ENCODE measurements at regions not wholly inside any gene's neighbourhood (a gene's known extent, or its start where the extent isn't known, plus 50 kb on each side); places are given as distances from the start of the nearest gene placed in this dataset.
"Not testable (repeated sequence)": the region's sequence is repeated elsewhere in the genome, so short reads cannot be mapped to it uniquely, and the experiment has no call there.

DNA sequence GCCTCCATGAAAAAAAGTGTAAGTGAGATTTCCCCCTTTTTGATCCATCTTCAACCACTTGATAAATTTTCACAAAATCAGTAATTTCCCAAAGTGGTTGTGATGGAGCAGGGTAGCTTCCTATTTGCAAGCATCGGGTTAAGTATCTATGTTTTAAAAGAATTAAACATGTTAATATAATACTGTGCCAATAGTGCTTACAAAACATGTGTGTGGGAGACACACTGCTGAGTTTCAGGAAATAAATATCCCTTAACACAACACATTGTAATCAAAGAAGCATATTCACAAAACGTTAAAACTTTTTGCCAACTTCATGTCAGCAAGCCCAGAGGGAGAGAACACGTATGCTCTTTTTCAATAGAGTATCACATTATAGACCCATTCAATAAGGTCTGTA, 526.9 kb downstream of the TTLL7 start:
- in situ Hi-C loops (cut with MboI; ENCODE audit: low sequenced_read_pairs); H2BK120ac ChIP-seq (ENCODE audit: low read depth, low read length); H3K4me3 ChIP-seq (ENCODE audit: insufficient read depth, low read depth, low read length); ATAC-seq (ENCODE audit: low read depth); H3K27me3 ChIP-seq (ENCODE audit: control insufficient read depth, insufficient read depth, low read length); H3K4me2 ChIP-seq (ENCODE audit: low read depth, low read length); H3K36me3 ChIP-seq (ENCODE audit: control insufficient read depth, insufficient read depth, low read length); H3K79me1 ChIP-seq (ENCODE audit: low read depth in 1 of 2, low read length in 2 of 2); H3K4me1 ChIP-seq (ENCODE audit: control insufficient read depth, insufficient read depth, low read length); H3K18ac ChIP-seq (ENCODE audit: low read depth, low read length); H2AFZ ChIP-seq (replicated peaks; ENCODE audit: low read length, poor library complexity); intact Hi-C loops (cut with micrococcal nuclease); H3K14ac ChIP-seq (replicated peaks; ENCODE audit: low read depth, low read length); BruUV-seq (replicated peaks); CTCF ChIA-PET; H4K91ac ChIP-seq (ENCODE audit: insufficient read depth, low read depth, low read length); H3K23ac ChIP-seq (ENCODE audit: low read depth, low read length); H4K5ac ChIP-seq (ENCODE audit: low read depth, low read length); H3K56ac ChIP-seq (ENCODE audit: extremely low read depth, insufficient read depth, low read length); H2BK15ac ChIP-seq (ENCODE audit: low read depth, low read length); dilution Hi-C loops (cut with HindIII; ENCODE audit: low sequenced_read_pairs, unreplicated experiment); H2BK5ac ChIP-seq (ENCODE audit: low read depth, low read length, poor library complexity, severe bottlenecking); POLR2A ChIA-PET (ENCODE audit: unreplicated experiment); H3K27ac ChIP-seq (ENCODE audit: insufficient read depth, low read length); H4K8ac ChIP-seq (ENCODE audit: low read depth in 2 of 2, low read length in 2 of 2); H2BK20ac ChIP-seq (ENCODE audit: low read depth, low read length); H2AK9ac ChIP-seq (replicated peaks; ENCODE audit: low read depth, low read length, poor library complexity); H2AK5ac ChIP-seq (ENCODE audit: low read depth, low read length); H3K9me1 ChIP-seq (ENCODE audit: insufficient read depth, low read length); H4K20me1 ChIP-seq (ENCODE audit: insufficient read depth, low read length); H3K9me3 ChIP-seq (ENCODE audit: control insufficient read depth, insufficient read depth, low read length); H3K4ac ChIP-seq (ENCODE audit: low read depth, low read length); H3K9ac ChIP-seq (ENCODE audit: low read depth, low read length); DNase-seq: not testable (repeated sequence)
- no CpG with 5 or more reads among the region's 3 CpGs for WGBS, 2 experiments (ENCODE audit: extremely low coverage in 2 of 2, insufficient read length in 1 of 2)

DNA sequence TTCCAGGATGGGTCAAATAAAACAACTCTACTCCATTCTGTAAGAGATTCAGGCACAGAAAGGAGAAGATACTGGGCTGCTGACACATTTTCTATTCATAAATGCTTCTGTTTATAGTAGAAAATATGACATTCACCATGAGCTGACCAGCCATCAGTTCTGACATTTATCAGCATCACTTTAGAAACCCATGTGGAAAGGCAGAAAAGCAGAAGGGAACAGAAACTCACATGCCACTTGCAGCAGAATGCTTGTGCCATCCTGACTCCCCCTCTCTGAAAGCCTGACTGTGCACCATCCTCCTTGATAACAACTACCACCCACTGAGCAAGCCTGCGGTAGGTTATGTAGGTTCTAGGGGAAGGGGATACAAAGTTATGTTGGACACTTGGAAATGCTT, 527.7 kb downstream of the TTLL7 start:
- H4K8ac ChIP-seq (ENCODE audit: low read depth in 2 of 2, low read length in 2 of 2); dilution Hi-C loops (cut with HindIII; ENCODE audit: low sequenced_read_pairs, unreplicated experiment); H4K91ac ChIP-seq (ENCODE audit: insufficient read depth, low read depth, low read length): not testable (repeated sequence)

More for the DNA sequence above, 527.7 kb downstream of the TTLL7 start:
- H3K4me1 ChIP-seq (ENCODE audit: control insufficient read depth, insufficient read depth, low read length); H2BK120ac ChIP-seq (ENCODE audit: low read depth, low read length); H3K27me3 ChIP-seq (ENCODE audit: control insufficient read depth, insufficient read depth, low read length); BruUV-seq (replicated peaks); H2BK15ac ChIP-seq (ENCODE audit: low read depth, low read length); H3K18ac ChIP-seq (ENCODE audit: low read depth, low read length); H2AK5ac ChIP-seq (ENCODE audit: low read depth, low read length); H2BK5ac ChIP-seq (ENCODE audit: low read depth, low read length, poor library complexity, severe bottlenecking); H3K9ac ChIP-seq (ENCODE audit: low read depth, low read length); H3K9me3 ChIP-seq (ENCODE audit: control insufficient read depth, insufficient read depth, low read length); H3K36me3 ChIP-seq (ENCODE audit: control insufficient read depth, insufficient read depth, low read length); H3K9me1 ChIP-seq (ENCODE audit: insufficient read depth, low read length); ATAC-seq (ENCODE audit: low read depth); H4K20me1 ChIP-seq (ENCODE audit: insufficient read depth, low read length); H3K56ac ChIP-seq (ENCODE audit: extremely low read depth, insufficient read depth, low read length); H3K79me1 ChIP-seq (ENCODE audit: low read depth in 1 of 2, low read length in 2 of 2); POLR2A ChIA-PET (ENCODE audit: unreplicated experiment); H3K4ac ChIP-seq (ENCODE audit: low read depth, low read length); CTCF ChIA-PET; in situ Hi-C loops (cut with MboI; ENCODE audit: low sequenced_read_pairs); H4K5ac ChIP-seq (ENCODE audit: low read depth, low read length); H2AK9ac ChIP-seq (replicated peaks; ENCODE audit: low read depth, low read length, poor library complexity); H3K27ac ChIP-seq (ENCODE audit: insufficient read depth, low read length); H3K4me3 ChIP-seq (ENCODE audit: insufficient read depth, low read depth, low read length); H2AFZ ChIP-seq (replicated peaks; ENCODE audit: low read length, poor library complexity); DNase-seq; H2BK20ac ChIP-seq (ENCODE audit: low read depth, low read length); H3K23ac ChIP-seq (ENCODE audit: low read depth, low read length); intact Hi-C loops (cut with micrococcal nuclease); H3K14ac ChIP-seq (replicated peaks; ENCODE audit: low read depth, low read length); H3K4me2 ChIP-seq (ENCODE audit: low read depth, low read length): not testable (repeated sequence)
- WGBS, 2 experiments (ENCODE audit: extremely low coverage in 2 of 2, insufficient read length in 1 of 2) = no CpG with 5 or more reads among the region's 1 CpG
